Naive thymus-derived CD8-positive, alpha-beta T cell (primary cell): ENCODE measurements at regions not wholly inside any gene's neighbourhood (a gene's known extent, or its start where the extent isn't known, plus 50 kb on each side); places are given as distances from the start of the nearest gene placed in this dataset.

Experiments used
- ATAC-seq, 2 donors: fragments of 150-1000 bp; cut with Tn5 transposase in 1 of 2; sonication (Bioruptor Pico), chemical (Tn5 transposase) in 1 of 2; 1 replicate in 1 of 2; 2 replicates in 1 of 2; pipeline ENCODE4 v1.10.0; 2021; ENCODE audit warnings: mild to moderate bottlenecking in 2 of 2, moderate library complexity in 2 of 2
- POLR2A ChIA-PET: fragments of 350-600 bp; sonication (Branson Sonifier 250); formaldehyde crosslinking; loops from one replicate; lab custom pipeline; 2021; ENCODE audit warnings: antibody characterized with exemption; lab: Charles Lee
- DNase-seq, 10 donors: peaks; one replicate each; pipeline versions ENCODE4 v3.0.0 to v3.0.0-alpha.2; 2020 to 2022
- H3K27ac Mint-ChIP-seq, 10 donors: one replicate each; pipeline ENCODE4 v1.8.0; 2020 to 2022; ENCODE audit warnings: mild to moderate bottlenecking in 10 of 10, mixed read lengths in 10 of 10, moderate library complexity in 4 of 10, inconsistent platforms in 1 of 10
- H3K27me3 Mint-ChIP-seq, 5 donors: one replicate each; pipeline ENCODE4 v1.8.0; 2021 to 2022; ENCODE audit warnings: mixed read lengths in 5 of 5
- H3K36me3 Mint-ChIP-seq, 3 donors: one replicate each; pipeline ENCODE4 v1.8.0; 2020 to 2022; ENCODE audit warnings: mixed read lengths in 3 of 3, mild to moderate bottlenecking in 2 of 3, inconsistent platforms in 1 of 3
- H3K4me1 Mint-ChIP-seq, 4 donors: one replicate each; pipeline ENCODE4 v1.8.0; 2021 to 2022; ENCODE audit warnings: mixed read lengths in 4 of 4
- H3K4me3 Mint-ChIP-seq, 10 donors: one replicate each; pipeline ENCODE4 v1.8.0; 2020 to 2022; ENCODE audit warnings: mild to moderate bottlenecking in 10 of 10, mixed read lengths in 10 of 10, moderate library complexity in 6 of 10, inconsistent platforms in 1 of 10
- H3K9me3 Mint-ChIP-seq, 9 donors: one replicate each; pipeline ENCODE4 v1.8.0; 2020 to 2022; ENCODE audit warnings: mixed read lengths in 9 of 9, mild to moderate bottlenecking in 3 of 9, inconsistent platforms in 1 of 9, moderate library complexity in 1 of 9

GRCh38 chr5:147045290-147045689 lies 166.7 kb upstream of the PPP2R2B start:
- DNase-seq (no peak), ATAC-seq (no peak)
- H3K27me3 Mint-ChIP-seq, result peaks cover 3 to 20% (median 14%) of the 10 kb centered on the region in 5 donors
- no peak overlapping the region for H3K27ac Mint-ChIP-seq
- H3K4me3 Mint-ChIP-seq, result no peak overlapping the region
- no peaks in the 10 kb centered on the region for H3K4me1 Mint-ChIP-seq
- peaks cover 0 to 1% (median 0%) of the 10 kb centered on the region in 9 donors for H3K9me3 Mint-ChIP-seq
- no peaks in the 10 kb centered on the region for H3K36me3 Mint-ChIP-seq
- POLR2A ChIA-PET, result no interaction called here

- no peak for ATAC-seq
- DNase-seq, result no peak
- no peaks in the 10 kb centered on the region for H3K4me1 Mint-ChIP-seq
- H3K9me3 Mint-ChIP-seq, result no peaks in the 10 kb centered on the region
- H3K4me3 Mint-ChIP-seq, result no peak overlapping the region
- peaks cover 3 to 23% (median 14%) of the 10 kb centered on the region in 5 donors for H3K27me3 Mint-ChIP-seq
- POLR2A ChIA-PET, result no interaction called here
- no peak overlapping the region for H3K27ac Mint-ChIP-seq
- no peaks in the 10 kb centered on the region for H3K36me3 Mint-ChIP-seq
Measured at GRCh38 chr5:147046281-147046680, 167.7 kb upstream of the PPP2R2B start.

- DNase-seq, result no peak
- H3K4me3 Mint-ChIP-seq, result no peak overlapping the region
Measured at GRCh38 chr5:147046894-147047293, 168.3 kb upstream of the PPP2R2B start.

GRCh38 chr5:147049764-147050163 lies 171.2 kb upstream of the PPP2R2B start:
- POLR2A ChIA-PET, result no interaction called here
- H3K4me1 Mint-ChIP-seq, result no peaks in the 10 kb centered on the region
- H3K9me3 Mint-ChIP-seq, result no peaks in the 10 kb centered on the region
- H3K36me3 Mint-ChIP-seq, result no peaks in the 10 kb centered on the region
- DNase-seq, result no peak
- peaks cover 5 to 23% (median 12%) of the 10 kb centered on the region in 5 donors for H3K27me3 Mint-ChIP-seq
- H3K27ac Mint-ChIP-seq, result no peak overlapping the region
- H3K4me3 Mint-ChIP-seq, result no peak overlapping the region
- ATAC-seq, result no peak

More at GRCh38 chr5:147046894-147047293, 168.3 kb upstream of the PPP2R2B start:
- no peaks in the 10 kb centered on the region for H3K36me3 Mint-ChIP-seq
- no peak for ATAC-seq
- H3K27ac Mint-ChIP-seq, result no peak overlapping the region
- peaks cover 3 to 23% (median 14%) of the 10 kb centered on the region in 5 donors for H3K27me3 Mint-ChIP-seq
- no peaks in the 10 kb centered on the region for H3K4me1 Mint-ChIP-seq
- H3K9me3 Mint-ChIP-seq, result no peaks in the 10 kb centered on the region
- POLR2A ChIA-PET, result no interaction called here

- H3K36me3 Mint-ChIP-seq, result no peaks in the 10 kb centered on the region
- no peak overlapping the region for H3K4me3 Mint-ChIP-seq
- POLR2A ChIA-PET, result no interaction called here
- ATAC-seq, result no peak
- H3K27me3 Mint-ChIP-seq, result peaks cover 5 to 23% (median 15%) of the 10 kb centered on the region in 5 donors
- DNase-seq, result no peak
- H3K27ac Mint-ChIP-seq, result no peak overlapping the region
- no peaks in the 10 kb centered on the region for H3K9me3 Mint-ChIP-seq
- H3K4me1 Mint-ChIP-seq, result no peaks in the 10 kb centered on the region
Measured at GRCh38 chr5:147050172-147050571, 171.6 kb upstream of the PPP2R2B start.

GRCh38 chr5:147051193-147051592 lies 172.6 kb upstream of the PPP2R2B start:
- H3K4me3 Mint-ChIP-seq, result no peak overlapping the region
- no peak overlapping the region for H3K27ac Mint-ChIP-seq
- peaks cover 5 to 25% (median 15%) of the 10 kb centered on the region in 5 donors for H3K27me3 Mint-ChIP-seq
- H3K36me3 Mint-ChIP-seq, result no peaks in the 10 kb centered on the region
- ATAC-seq, result no peak
- no peak for DNase-seq
- H3K9me3 Mint-ChIP-seq, result no peaks in the 10 kb centered on the region
- POLR2A ChIA-PET, result no interaction called here
- no peaks in the 10 kb centered on the region for H3K4me1 Mint-ChIP-seq

- Mint-ChIP-seq H3K36me3 (no peaks in the 10 kb centered on the region), H3K27me3 (peaks cover 5 to 32% (median 12%) of the 10 kb centered on the region in 5 donors), H3K27ac (no peak overlapping the region), H3K4me3 (no peak overlapping the region), H3K4me1 (no peaks in the 10 kb centered on the region), H3K9me3 (no peaks in the 10 kb centered on the region)
- ATAC-seq, result no peak
- DNase-seq, result no peak
- POLR2A ChIA-PET, result no interaction called here
Measured at GRCh38 chr5:147052519-147052918, 174.0 kb upstream of the PPP2R2B start.

GRCh38 chr5:147055089-147055826 lies 176.7 kb upstream of the PPP2R2B start:
- no peaks in the 10 kb centered on the region for H3K4me1 Mint-ChIP-seq
- ATAC-seq, result no peak
- H3K9me3 Mint-ChIP-seq, result no peaks in the 10 kb centered on the region
- H3K27ac Mint-ChIP-seq, result no peak overlapping the region
- H3K4me3 Mint-ChIP-seq, result no peak overlapping the region
- no peaks in the 10 kb centered on the region for H3K36me3 Mint-ChIP-seq
- DNase-seq, result no peak
- POLR2A ChIA-PET, result no interaction called here
- peaks cover 3 to 13% (median 6%) of the 10 kb centered on the region in 5 donors for H3K27me3 Mint-ChIP-seq

- no peak overlapping the region for H3K4me3 Mint-ChIP-seq
- POLR2A ChIA-PET, result no interaction called here
Measured at GRCh38 chr5:147055850-147056566, 177.5 kb upstream of the PPP2R2B start.

GRCh38 chr5:147057051-147057450 lies 177.8 kb upstream of the STK32A start:
- H3K36me3 Mint-ChIP-seq, result no peaks in the 10 kb centered on the region
- POLR2A ChIA-PET, result no interaction called here
- DNase-seq, result no peak

More at GRCh38 chr5:147055850-147056566, 177.5 kb upstream of the PPP2R2B start:
- no peak for DNase-seq
- no peak for ATAC-seq
- H3K27ac Mint-ChIP-seq, result no peak overlapping the region
- H3K27me3 Mint-ChIP-seq, result peaks cover 3 to 13% (median 7%) of the 10 kb centered on the region in 5 donors
- H3K4me1 Mint-ChIP-seq, result no peaks in the 10 kb centered on the region
- H3K9me3 Mint-ChIP-seq, result no peaks in the 10 kb centered on the region
- H3K36me3 Mint-ChIP-seq, result no peaks in the 10 kb centered on the region

GRCh38 chr5:147061431-147061830 lies 173.4 kb upstream of the STK32A start:
- Mint-ChIP-seq H3K27ac (no peak overlapping the region), H3K4me1 (peaks cover 0 to 5% (median 1%) of the 10 kb centered on the region in 4 donors), H3K4me3 (no peak overlapping the region), H3K36me3 (no peaks in the 10 kb centered on the region), H3K27me3 (peaks cover 0 to 12% (median 4%) of the 10 kb centered on the region in 5 donors), H3K9me3 (peaks cover 0 to 5% (median 0%) of the 10 kb centered on the region in 9 donors)
- DNase-seq (no peak), ATAC-seq (no peak)
- POLR2A ChIA-PET, result no interaction called here

More at GRCh38 chr5:147057051-147057450, 177.8 kb upstream of the STK32A start:
- ATAC-seq, result no peak
- Mint-ChIP-seq H3K4me3 (no peak overlapping the region), H3K9me3 (no peaks in the 10 kb centered on the region), H3K4me1 (no peaks in the 10 kb centered on the region), H3K27me3 (peaks cover 3 to 13% (median 8%) of the 10 kb centered on the region in 5 donors), H3K27ac (no peak overlapping the region)

- Mint-ChIP-seq H3K4me1 (peaks cover 0 to 5% (median 1%) of the 10 kb centered on the region in 4 donors), H3K4me3 (no peak overlapping the region), H3K27me3 (peaks cover 0 to 10% (median 4%) of the 10 kb centered on the region in 5 donors), H3K36me3 (no peaks in the 10 kb centered on the region), H3K27ac (no peak overlapping the region), H3K9me3 (peaks cover 0 to 5% (median 0%) of the 10 kb centered on the region in 9 donors)
- POLR2A ChIA-PET, result no interaction called here
- DNase-seq, result no peak
- ATAC-seq, result no peak
Measured at GRCh38 chr5:147062427-147062826, 172.4 kb upstream of the STK32A start.

- H3K27ac Mint-ChIP-seq, result no peak overlapping the region
- DNase-seq, result no peak
- POLR2A ChIA-PET, result no interaction called here
- peaks cover 0 to 10% (median 4%) of the 10 kb centered on the region in 5 donors for H3K27me3 Mint-ChIP-seq
- peaks cover 0 to 5% (median 0%) of the 10 kb centered on the region in 9 donors for H3K9me3 Mint-ChIP-seq
- peaks cover 0 to 5% (median 1%) of the 10 kb centered on the region in 4 donors for H3K4me1 Mint-ChIP-seq
- H3K4me3 Mint-ChIP-seq, result no peak overlapping the region
- no peaks in the 10 kb centered on the region for H3K36me3 Mint-ChIP-seq
- no peak for ATAC-seq
Measured at GRCh38 chr5:147063943-147064342, 170.9 kb upstream of the STK32A start.
